Activated CD4-positive, alpha-beta T cell treated with anti-CD3 and anti-CD28 coated beads, Interleukin-2, Interleukin-4, amounts not matched to agents 100 ng/mL and 50 ng/mL, durations not matched to agents 16 hours and 8 hours (primary cell): ENCODE measurements at regions not wholly inside any gene's neighbourhood (a gene's known extent, or its start where the extent isn't known, plus 50 kb on each side); places are given as distances from the start of the nearest gene placed in this dataset.

Experiments used
- DNase-seq: peaks from one replicate; pipeline ENCODE4 v3.0.0-alpha.2; 2020; ENCODE audit warnings: low spot score

DNA sequence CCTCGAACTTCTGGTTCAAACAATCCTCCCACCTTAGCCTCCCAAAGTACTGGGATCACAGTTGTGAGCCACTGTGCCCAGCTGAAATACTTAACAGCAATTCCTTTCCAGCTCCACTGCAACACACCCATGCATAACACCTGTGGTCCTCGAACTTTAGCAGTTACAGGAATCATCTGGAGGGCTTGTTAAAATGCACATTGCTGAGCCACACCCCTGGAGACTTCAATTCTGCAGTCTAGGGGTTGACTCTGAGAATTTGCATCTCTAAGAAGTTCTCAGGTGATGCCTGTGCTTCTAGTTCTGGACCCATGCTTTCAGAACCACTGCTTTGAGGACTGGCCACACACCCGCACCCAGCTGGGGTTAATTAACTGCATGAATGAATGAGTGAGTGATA, 53.1 kb upstream of the UBL3 start:
- DNase-seq, result no peak

DNA sequence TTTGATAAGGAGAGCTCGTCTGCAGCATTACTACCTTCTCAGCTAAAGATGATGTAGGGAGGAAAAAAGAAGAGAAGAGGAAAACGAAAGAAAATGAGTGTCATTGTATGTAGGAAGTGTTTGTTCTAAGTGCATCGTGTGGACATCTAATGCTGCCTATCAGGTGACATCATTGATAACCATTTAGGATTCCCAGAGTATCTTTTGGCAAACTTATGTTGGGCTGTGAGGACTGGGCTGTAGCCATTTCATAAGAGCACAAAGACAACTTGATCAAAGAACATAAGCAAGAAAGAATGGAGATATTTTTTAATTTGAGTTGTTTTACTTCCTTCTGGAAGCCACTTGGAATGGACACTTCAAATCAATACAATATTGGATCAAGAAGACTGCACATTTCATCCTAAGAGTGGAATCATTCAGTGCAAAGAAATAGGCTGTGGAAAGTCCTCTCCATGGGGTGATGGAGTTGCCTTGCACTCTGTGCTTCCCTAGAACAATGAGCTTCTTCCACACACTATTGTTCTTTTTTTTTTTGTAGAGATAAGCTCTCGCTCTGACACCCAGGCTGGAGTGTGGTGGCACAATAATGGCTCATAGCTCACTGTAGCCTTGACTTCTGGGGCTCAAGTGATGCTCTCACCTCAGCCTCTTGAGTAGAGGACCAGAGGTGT, 52.4 kb upstream of the UBL3 start:
- no peak for DNase-seq

- DNase-seq, result no peak
Observed at GRCh38 chr13:29901710-29902631, 51.6 kb upstream of the UBL3 start.
